ENCODE measurements at regions not wholly inside any gene's neighbourhood (a gene's known extent, or its start where the extent isn't known, plus 50 kb on each side); places are given as distances from the start of the nearest gene placed in this dataset.

- peak; percentile 81 for TF ChIP-seq CTCF (IDR thresholded peaks at IDR 0.05)
- TF ChIP-seq EZH2 (IDR thresholded peaks at IDR 0.05): no peak
These were observed 414.0 kb downstream of the GJA1 start for GRCh38 chr6:121849477-121849876.

Measured in neural progenitor cell (in vitro differentiated cells).